ENCODE measurements at regions not wholly inside any gene's neighbourhood (a gene's known extent, or its start where the extent isn't known, plus 50 kb on each side); places are given as distances from the start of the nearest gene placed in this dataset.
"Not testable (repeated sequence)": the region's sequence is repeated elsewhere in the genome, so short reads cannot be mapped to it uniquely, and the experiment has no call there.

DNA sequence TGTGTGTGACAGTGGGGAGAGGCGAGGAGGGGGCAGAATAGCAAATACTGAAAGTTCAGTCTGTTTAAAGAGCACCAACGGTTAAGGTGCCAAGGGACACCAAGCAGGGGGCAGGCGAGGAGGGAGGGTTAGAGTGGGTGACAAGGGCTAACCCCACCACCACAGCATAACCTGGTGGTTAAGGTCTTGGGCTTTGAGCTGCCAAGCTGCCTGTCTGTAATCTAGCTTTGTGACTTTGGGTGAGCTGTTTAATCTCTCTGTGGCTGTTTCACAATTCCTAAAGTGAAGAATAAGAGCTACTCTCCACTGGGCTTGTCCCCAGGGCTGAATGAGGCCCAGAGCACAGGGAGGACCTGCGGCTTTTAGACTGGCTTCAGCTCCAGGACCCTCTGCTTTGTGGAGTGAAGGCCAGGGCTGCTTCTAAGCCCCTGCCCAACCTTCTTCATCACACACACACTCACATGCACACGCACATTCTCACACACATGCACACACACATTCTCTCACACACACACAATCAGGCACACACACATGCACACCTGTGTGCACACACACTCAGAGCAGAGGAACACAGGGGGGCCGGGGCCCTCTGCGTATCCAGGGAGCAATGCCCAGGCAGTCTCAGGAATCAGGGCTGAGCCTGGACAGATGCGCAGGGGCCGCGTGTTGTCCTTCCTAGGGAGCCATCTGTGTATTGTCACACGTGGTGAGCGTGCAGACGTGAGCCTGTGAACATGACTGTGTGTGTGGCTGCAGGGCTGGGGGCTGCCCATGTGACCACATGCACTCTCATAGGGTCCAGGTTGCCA is 101.6 kb upstream of the TARDBP start:
- DNase-seq (ENCODE audit: low read depth in 3 of 3, low spot score in 1 of 3) = no peak

DNA sequence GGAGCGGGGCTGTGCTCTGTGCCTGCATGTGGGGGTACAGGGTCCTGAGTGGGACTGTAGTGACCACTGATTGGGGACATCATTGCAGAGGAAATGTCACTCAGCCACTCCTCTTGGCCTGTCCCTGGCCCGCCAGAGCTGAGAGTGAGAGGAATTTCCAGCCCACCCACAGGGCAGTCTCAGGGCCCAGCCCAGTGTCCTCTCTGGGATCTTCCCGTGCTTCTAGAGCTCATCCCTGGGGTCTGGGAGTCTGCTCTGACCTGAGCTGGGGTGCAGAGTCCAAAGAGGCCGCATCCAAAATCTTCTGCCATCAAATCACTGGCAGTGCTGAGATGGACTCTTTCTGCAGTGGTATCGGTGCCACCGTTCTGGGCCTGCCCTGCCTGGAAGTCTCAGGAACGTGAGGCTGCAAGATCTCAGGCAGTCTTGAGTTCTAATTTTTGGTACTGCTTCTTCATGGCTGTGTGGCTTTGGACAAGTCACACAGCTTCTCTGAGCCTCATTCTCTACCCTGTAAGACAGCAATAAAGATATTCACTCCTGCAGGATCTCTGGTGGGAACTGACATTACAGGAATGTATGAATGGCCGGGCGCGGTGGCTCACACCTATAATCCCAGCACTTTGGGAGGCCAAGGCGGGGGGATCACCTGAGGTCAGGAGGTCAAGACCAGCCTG is 100.8 kb upstream of the TARDBP start:
- no peak for DNase-seq (ENCODE audit: low read depth in 3 of 3, low spot score in 1 of 3)

DNA sequence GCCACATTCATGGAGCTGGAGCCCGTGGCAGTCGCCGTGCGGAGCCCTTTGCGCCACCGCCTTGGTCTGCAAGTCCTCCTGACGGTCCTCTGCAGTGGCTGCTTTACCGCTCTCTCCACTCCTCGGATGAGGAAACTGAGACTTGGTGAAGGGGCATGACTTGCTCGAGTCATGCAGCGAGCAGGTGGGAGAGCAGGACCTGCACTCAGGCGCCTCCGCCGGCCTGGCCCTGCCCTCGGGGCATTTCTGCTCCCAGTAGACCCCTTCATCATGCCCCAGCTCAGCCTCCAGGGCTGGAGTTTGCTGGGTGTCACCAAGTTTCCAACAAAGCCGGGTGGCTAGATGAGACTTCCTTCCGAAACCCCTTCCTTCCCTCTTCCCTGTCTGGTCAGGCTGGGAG is 100.0 kb upstream of the TARDBP start:
- DNase-seq (ENCODE audit: low read depth in 3 of 3, low spot score in 1 of 3) = no peak

DNA sequence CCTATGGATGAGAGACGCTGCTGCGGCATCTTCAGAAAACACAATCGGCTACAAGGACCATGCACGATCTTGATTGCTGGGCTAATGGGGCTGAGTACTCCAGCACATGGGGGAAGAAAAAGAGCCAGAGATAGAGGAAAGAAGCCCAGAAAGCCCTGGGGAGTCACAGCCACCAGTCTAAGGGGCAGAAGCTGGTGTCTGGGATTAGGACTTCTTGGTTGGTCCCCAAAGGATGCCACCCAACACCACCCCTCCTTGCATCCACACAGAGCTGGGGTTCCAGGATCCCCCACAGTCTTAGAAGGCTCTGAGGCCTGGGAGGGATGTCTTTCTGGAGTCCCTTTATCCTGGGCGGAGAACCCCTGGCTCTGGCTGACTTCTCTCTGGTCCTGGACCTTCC is 98.4 kb upstream of the TARDBP start:
- DNase-seq (ENCODE audit: low read depth in 3 of 3, low spot score in 1 of 3) = no peak

DNA sequence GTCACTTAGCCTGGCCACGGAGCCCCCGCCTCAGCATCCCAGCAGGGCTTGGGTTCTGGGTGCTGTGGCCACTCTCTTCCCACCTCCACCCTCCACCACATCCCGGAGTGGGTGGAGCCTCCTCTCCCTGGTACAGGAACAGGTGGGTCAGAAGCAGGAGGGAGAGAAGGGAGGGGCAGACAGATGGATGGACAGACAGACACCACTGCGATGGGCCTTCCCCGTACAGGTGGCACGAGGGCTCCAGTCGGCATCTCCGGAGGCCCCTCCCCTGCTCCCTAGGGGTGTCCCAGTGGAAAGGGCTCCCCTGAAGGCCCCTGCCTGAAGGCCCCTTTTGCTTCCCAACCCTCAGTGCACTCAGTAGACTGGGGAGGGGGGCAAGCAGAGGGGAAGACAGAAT is 96.9 kb upstream of the TARDBP start:
- no peak for DNase-seq (ENCODE audit: low read depth in 3 of 3, low spot score in 1 of 3)

DNA sequence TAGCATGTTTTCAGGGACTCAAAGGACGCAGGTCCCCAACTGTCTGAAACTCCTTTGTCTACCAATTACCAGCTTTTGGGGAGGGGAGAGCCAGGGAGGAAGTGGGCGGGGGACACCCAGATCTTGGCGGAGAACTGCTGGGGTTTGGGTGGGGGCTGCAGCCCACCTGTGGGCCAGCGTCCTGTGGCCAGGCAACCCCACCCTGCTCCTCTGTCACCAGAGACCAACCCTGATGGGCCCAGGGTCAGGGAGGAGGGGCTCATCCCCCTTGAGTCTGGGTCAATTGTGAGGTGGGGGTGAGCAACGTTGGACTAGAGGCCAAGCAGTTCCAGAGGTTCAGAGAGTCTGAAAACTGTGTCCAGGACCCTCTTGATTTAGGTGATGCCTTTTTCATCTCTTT is 96.1 kb upstream of the TARDBP start:
- DNase-seq (ENCODE audit: low read depth in 3 of 3, low spot score in 1 of 3) = no peak

DNA sequence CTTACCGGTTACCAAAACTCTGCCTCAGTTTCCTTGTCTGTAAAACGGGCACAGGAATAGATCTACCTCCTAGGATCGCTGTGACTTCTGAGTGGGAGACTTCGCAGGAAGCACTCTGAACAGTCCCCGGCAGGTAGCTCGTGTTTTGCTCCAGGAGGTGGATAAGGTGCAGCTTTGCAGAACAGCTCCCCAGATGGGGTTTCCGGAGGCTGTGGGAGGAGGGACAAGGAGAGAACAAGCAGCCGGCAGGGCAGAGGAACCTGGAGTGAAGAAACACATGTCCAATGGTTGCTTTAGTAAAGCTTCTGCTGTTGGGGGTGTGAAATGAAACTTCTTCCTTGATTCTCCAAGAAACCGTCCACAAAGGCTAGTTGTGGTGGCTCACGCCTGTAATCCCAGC is 95.5 kb upstream of the TARDBP start:
- DNase-seq (ENCODE audit: low read depth in 3 of 3, low spot score in 1 of 3) = no peak

DNA sequence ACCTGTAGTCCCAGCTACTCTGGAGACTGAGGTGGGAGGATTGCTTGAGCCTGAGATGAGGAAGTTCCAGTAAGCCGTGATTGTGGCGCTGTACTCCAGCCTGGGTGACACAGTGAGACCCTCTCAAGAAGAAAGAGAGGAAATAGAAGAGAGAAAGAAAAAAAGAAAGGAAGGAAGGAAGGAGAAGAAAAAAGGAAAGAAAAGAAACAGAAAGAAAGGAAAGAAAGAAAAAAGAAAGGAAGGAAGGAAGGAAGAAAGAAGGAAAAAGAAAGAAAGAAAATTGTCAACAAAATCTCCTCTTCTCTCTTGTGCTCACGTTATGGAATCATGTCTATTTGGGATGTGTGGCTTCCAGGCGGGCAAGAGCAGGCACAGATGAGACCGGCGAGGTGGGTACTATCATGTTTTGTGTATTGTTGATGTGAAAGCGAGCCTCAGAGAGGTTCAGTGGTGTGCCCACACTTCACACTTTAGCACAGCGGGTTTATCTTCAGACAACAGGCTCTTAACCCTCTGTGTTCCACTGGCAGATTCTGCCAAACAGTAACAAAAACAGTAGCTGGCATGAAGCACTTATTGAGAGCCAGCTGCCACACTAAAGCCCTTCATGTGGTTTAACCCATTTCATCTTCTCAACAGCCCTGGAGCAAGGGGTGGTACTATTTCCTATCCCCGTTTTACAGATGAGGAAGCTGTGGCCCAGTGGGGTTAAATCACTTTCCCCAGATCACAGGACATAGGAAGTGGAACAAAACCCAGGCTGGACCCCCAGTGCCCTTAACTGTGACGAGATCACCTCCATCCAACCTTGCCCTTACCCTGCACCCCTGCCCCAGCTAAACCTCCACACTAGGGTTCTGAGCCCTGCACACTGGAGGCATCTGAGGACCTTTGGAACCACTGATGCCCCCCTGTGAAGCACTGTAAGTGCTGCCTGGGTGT is 94.7 kb upstream of the TARDBP start:
- DNase-seq (ENCODE audit: low read depth in 3 of 3, low spot score in 1 of 3) = no peak

DNA sequence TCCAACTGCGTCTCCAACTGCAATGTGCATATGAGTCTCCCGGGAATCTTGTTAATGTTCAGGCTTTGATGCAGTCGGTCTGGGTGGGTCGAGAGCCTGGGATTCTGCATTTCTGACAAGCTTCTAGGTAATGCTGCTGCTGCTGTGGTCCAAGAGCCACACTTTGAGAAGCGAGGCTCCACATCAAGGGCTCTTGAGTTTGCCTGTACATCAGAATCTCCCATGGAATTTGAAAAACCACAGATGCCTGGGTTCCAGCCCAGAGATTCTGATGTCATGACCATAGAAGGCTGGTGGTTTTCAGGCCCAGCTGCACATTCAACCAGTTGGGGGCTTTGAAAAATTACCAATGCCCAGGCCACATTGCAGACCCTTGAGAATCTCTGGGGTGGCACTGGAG is 93.9 kb upstream of the TARDBP start:
- DNase-seq (ENCODE audit: low read depth in 3 of 3, low spot score in 1 of 3) = no peak

DNA sequence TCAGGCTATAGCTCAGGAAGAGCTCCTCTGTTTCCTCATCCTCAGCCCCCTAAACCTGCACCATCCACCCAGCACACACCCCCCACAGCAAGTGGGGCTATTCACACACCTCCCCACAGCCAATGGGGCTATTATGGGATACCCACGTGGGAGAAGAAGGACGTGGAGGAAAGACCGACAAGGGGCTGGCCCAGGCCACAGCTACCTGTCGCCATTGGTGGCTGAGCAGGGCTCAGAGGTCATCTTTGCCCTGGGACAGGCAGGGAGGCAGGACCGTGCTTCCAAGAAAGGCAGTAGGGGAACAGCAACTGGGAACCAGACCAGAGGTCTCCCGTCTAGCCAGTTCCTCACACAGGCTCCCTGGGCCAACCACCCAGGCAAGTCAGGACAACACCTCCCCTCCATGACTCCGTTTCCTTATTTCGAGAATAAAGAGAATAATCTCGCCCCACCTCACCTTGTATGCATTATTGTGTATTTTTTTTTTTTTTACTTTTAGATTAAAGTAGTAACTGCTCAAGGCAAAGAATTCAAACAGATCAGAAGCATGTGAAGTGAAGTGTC is 92.3 kb upstream of the TARDBP start:
- DNase-seq (ENCODE audit: low read depth in 3 of 3, low spot score in 1 of 3) = no peak

DNA sequence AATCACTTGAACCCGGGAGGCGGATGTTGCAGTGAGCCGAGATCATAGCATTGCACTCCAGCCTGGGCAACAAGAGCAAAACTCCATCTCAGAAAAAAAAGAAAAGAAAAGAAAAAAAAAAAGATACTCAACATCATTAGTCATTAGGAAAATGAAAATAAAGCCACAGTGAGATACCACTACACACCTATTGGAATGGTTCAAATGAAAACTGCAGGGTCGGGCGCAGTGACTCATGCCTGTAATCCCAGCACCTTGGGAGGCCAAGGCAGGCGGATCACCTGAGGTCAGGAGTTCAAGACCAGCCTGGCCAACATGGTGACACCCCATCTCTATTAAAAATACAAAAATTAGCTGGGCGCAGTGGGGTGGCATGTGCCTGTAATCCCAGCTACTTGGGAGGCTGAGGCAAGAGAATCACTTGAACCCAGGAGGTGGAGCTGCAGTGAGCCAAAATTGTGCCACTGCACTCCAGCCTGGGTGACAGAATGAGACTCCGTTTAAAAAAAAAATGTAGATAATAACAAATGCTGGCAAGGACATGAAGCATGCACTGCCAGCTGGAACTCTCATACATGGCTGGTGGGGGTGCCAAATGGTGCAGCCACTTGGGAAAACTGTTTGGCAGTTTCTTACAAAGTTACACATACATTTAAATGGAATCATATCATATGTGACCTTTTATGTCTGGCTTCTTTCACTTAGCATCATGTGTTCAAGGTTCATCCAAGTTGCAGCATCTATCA is 90.0 kb upstream of the TARDBP start:
- not testable (repeated sequence) for DNase-seq (ENCODE audit: low read depth in 3 of 3, low spot score in 1 of 3)

DNA sequence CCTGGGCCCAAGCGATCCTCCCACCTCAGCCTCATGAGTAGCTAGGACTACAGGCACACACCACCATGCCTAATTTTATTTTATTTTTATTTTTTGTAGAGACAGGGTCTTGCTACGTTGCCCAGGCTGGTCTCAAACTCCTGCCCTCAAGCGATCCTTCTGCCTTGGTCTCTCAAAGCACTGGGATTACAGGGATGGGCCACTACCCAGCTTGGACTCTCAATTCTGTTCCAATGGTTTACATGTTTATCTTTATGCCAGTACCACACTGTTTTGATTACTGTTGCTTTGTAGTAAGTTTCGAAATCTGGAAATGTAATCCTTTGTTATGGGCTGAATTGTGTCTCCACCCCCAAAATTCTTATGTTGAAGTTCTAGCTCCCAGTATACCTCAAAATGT is 88.4 kb upstream of the TARDBP start:
- no peak for DNase-seq (ENCODE audit: low read depth in 3 of 3, low spot score in 1 of 3)

DNA sequence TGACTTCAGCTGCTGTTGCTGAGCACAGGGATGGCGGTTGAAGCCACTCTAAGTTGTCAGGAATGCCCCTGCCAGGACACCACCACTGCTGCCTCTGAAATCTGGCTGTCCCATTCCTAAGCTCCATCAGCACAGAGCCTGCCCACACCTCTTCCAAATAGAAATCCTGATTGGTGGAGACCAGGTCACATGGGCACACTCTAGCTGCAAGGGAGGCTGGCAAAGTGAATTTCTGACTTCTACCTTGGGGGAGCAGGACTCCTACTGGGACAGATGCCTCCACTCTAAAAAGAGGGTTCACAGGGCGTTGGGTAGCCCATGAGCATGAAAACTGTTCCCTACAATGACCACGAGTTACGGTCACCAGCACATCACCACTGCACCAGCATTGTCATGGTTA is 83.8 kb upstream of the TARDBP start:
- no peak for DNase-seq (ENCODE audit: low read depth in 3 of 3, low spot score in 1 of 3)

DNA sequence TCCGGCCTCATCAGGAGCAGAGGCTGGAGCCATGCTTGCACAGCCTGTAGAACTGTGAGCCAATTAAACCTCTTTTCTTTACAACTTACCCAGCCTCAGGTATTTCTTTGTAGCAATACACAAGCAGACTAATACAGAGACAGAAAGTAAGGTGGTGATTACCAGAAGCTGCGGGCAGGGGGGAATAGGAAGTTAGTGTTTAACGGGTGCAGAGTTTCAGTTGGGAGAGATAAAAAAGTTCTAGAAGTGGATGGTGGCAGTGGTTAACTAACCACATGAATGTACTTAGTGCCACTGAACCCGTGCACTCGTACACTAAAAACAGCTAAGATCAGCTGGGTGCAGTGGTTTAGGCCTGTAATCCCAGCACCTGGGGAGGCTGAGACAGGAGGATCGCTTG is 80.4 kb upstream of the TARDBP start:
- no peak for DNase-seq (ENCODE audit: low read depth in 3 of 3, low spot score in 1 of 3)

DNA sequence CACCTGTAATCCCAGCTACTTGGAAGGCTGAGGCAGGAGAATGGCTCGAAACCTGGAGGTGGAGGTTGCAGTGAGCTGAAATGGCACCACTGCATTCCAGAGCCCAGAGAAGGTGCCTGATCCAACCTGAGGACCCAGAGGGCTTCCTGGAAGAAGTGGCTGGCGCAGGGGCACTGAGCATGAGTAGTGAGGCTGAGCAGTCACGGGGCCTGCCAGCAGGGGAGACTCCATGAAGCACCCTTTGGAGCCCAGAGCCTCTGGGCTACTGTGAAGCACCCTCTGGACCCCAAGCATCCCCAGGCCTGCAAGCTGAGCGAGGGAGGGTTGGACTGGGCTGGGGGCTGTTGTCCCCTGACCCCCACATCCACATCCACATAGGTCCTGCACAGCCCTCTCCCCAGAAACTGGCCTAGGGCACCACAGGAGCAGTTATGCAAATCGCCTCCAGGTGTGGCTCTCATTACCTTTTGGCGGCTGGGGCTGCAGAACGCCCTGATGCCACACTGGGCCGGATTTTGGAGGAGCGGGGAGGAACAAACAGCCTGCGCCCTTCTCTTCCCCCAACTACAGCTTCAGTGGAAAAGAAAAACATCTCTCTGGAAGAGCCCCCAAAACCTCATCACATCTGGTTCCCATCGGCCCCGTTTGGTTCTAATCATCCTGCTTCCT is 78.2 kb upstream of the TARDBP start:
- no peak for DNase-seq (ENCODE audit: low read depth in 3 of 3, low spot score in 1 of 3)

DNA sequence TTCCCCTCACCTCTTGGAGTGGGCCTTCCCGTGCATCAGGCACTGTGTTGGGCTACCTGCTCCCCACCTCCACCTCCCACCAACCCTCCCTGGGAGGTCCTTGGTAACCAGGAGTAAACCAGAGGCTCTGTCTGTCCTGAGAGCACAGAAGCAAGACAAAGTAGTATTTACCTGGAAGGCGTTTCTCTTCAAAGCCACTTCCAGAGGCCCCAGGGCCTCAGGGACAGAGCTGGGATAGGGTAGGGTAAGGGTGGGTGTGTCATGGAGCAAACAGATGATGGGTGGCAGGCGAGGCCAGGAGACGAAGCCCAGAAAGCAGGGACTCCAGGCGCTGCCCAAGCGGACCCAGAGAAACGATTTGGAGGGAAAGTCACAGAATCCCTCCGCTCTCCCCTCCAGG is 77.2 kb upstream of the TARDBP start:
- no peak for DNase-seq (ENCODE audit: low read depth in 3 of 3, low spot score in 1 of 3)

DNA sequence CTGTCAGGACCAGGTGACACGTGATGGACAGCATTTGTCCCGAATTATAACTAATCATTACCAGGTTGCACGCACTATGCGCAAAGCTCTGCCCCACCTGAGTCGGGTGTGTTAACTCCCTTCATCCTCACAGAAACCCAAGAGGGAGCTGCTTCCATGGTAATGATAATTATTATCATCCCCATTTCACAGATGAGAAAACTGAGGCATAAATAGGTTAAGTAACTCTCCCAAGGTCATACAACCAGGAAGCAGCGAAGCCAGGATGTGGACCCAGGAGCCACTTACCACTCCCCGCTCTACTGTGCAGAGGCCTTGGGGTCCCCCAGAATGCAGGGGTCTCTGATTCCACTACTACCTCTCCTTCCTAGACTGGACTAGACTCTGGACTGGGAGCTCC is 76.7 kb upstream of the TARDBP start:
- DNase-seq (ENCODE audit: low read depth in 3 of 3, low spot score in 1 of 3) = no peak

DNA sequence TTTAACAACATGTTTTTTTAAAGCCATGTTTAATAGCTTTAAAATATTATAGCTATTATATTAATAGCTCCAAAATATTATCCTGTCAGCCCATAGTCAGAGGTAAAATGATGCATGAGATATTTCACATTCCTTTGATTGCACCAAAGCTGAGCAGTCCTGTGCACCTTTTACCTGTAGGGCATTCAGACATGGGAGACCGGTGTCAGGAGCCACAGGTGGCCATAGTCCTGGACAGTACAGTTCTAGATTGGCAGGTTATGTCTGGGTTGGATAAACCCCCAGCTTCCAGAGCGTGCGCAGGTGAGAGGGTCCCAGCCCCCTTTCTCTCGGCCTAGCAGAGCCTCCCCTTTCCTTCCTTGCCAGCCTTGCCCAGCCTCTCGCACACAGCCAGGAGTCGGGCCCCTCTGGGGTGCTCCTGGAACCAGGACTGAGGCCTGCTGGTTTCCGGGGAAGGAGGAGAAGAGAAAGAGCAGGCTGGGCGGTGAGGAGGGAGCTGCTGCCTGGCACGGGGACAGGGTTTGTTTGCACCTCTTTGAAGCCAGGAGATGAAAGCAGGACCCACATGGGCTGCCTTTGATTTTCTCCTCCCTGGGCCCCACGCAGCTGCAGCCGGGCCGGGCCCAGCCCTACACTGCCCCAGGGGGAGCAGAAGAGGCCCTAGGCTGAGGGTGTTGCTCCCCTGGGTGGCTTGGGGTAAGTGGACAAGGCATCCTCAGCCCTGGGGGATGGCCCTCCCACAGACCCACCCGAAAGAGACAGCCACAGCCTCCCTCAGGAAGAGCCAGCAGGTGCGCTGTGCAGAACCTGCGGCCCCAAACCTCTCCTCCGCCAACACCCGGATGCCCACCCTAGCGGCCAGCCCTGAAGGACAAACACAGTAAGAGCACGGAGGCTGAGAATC is 75.2 kb upstream of the TARDBP start:
- no peak for DNase-seq (ENCODE audit: low read depth in 3 of 3, low spot score in 1 of 3)

DNA sequence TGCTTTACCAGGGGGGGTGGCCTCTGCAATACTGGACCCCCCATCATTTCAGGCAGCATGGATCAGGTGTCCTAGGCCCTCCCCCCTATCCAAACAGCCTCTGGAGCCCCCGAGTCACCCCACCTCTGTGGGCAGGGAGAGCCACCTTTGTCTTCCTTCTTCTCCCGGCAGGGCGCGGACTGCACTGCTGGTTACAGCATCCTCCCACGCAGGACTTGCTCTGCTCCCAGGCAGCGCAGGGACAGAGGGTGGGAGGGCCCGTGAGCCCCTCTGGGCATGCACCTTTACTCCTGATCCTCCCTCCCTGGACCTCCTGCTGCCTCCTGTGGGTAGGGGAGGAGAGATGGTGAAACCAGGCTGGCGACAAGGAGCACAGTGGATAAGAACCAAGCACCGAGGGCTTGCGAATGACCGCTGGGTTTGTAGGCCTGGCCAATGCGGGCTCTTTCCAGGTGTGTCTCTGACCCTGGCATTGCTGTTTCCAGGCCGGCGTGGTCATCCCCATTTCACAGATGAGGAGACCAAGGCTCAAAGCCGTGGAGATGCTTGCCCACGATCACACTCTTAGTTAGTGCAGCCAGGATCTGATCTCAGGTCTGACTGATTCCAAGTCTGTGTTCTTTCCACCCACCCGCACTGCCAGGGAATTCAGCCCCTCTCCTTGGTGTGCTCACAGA is 73.6 kb upstream of the TARDBP start:
- no peak for DNase-seq (ENCODE audit: low read depth in 3 of 3, low spot score in 1 of 3)
